ENCODE measurements at regions not wholly inside any gene's neighbourhood (a gene's known extent, or its start where the extent isn't known, plus 50 kb on each side); places are given as distances from the start of the nearest gene placed in this dataset.

- ChIA-PET CTCF (no interaction called here), POLR2A (no interaction called here)
- DNase-seq (ENCODE audit: low read depth, low spot score), result no peak
- H3K27me3 ChIP-seq (ENCODE audit: control insufficient read depth, insufficient read depth, low read length), result no peaks in the 10 kb centered on the region
- TF ChIP-seq CTCF (IDR thresholded peaks at IDR 0.05; ENCODE audit: low read depth, low read length), result no peak
- H3K27ac ChIP-seq (ENCODE audit: low read depth, low read length), result no peak overlapping the region
- no peaks in the 10 kb centered on the region for H3K9me3 ChIP-seq (ENCODE audit: control insufficient read depth, insufficient read depth, low read length)
- no peak overlapping the region for H3K4me3 ChIP-seq (ENCODE audit: low read depth, low read length)
These were observed 591.6 kb upstream of the KCND2 start for GRCh38 chr7:119681336-119681735.

GRCh38 chr7:119684763-119685162 lies 588.2 kb upstream of the KCND2 start:
- H3K27ac ChIP-seq (ENCODE audit: low read depth, low read length), result no peak overlapping the region
- H3K9me3 ChIP-seq (ENCODE audit: control insufficient read depth, insufficient read depth, low read length), result no peaks in the 10 kb centered on the region
- no peak for TF ChIP-seq CTCF (IDR thresholded peaks at IDR 0.05; ENCODE audit: low read depth, low read length)
- CTCF ChIA-PET, result no interaction called here
- DNase-seq (ENCODE audit: low read depth, low spot score), result no peak
- no peaks in the 10 kb centered on the region for H3K27me3 ChIP-seq (ENCODE audit: control insufficient read depth, insufficient read depth, low read length)
- POLR2A ChIA-PET, result no interaction called here
- H3K4me3 ChIP-seq (ENCODE audit: low read depth, low read length), result no peak overlapping the region

GRCh38 chr7:119685906-119686305 lies 587.1 kb upstream of the KCND2 start:
- no peak for TF ChIP-seq CTCF (IDR thresholded peaks at IDR 0.05; ENCODE audit: low read depth, low read length)
- Histone ChIP-seq H3K27me3 (ENCODE audit: control insufficient read depth, insufficient read depth, low read length) (no peaks in the 10 kb centered on the region), H3K27ac (ENCODE audit: low read depth, low read length) (no peak overlapping the region), H3K4me3 (ENCODE audit: low read depth, low read length) (no peak overlapping the region), H3K9me3 (ENCODE audit: control insufficient read depth, insufficient read depth, low read length) (no peaks in the 10 kb centered on the region)
- ChIA-PET CTCF (no interaction called here), POLR2A (no interaction called here)
- no peak for DNase-seq (ENCODE audit: low read depth, low spot score)

DNA sequence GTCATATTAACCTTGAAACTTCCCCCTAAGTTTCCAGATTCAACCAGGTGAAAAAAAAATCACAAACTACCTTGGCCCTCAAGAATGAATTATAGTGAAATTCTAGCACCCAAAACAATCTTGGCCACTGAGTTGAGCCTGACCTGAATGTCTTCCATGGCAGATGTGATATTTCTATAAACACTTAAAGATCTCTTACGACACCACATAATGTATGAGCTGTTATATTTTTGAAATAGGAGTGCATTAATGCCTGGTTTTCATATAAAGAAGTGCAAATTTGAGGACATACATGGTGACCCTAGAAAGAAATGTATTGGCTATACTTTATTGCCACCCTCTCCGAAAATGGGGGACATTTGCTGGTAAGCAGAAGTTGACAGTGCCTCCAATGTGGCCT lies 584.1 kb upstream of the KCND2 start:
- no peak overlapping the region for H3K4me3 ChIP-seq (ENCODE audit: low read depth, low read length)
- POLR2A ChIA-PET, result no interaction called here
- no peak for DNase-seq (ENCODE audit: low read depth, low spot score)
- no peak overlapping the region for H3K27ac ChIP-seq (ENCODE audit: low read depth, low read length)
- H3K9me3 ChIP-seq (ENCODE audit: control insufficient read depth, insufficient read depth, low read length), result no peaks in the 10 kb centered on the region
- no peaks in the 10 kb centered on the region for H3K27me3 ChIP-seq (ENCODE audit: control insufficient read depth, insufficient read depth, low read length)
- TF ChIP-seq CTCF (IDR thresholded peaks at IDR 0.05; ENCODE audit: low read depth, low read length), result no peak
- CTCF ChIA-PET, result no interaction called here

DNA sequence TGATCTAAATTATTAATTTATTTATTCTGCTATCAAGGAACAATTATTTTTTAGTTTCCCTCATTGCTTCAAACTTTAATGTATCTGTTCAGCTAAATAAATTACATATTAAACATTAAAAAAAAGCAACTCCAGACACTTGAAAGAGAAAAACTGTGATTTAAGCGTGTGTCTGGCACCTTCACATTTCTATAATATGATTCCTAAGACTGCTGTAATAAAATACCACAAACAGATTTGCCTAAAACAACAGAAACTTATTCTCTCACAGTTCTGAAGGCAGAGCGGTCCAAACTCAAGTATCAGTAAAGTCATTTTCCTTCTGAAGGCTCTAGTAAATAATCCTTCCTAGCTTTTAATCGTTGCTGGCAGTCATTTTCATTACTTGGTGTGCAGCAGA lies 580.4 kb upstream of the KCND2 start:
- ChIA-PET POLR2A (no interaction called here), CTCF (interaction anchor here (0.6 kb wide), 1 partner anchor 449 kb away, joined by 4 read pairs; no protein-coding TSS in a partner anchor)
- Histone ChIP-seq H3K4me3 (ENCODE audit: low read depth, low read length) (no peak overlapping the region), H3K27me3 (ENCODE audit: control insufficient read depth, insufficient read depth, low read length) (no peaks in the 10 kb centered on the region), H3K9me3 (ENCODE audit: control insufficient read depth, insufficient read depth, low read length) (no peaks in the 10 kb centered on the region), H3K27ac (ENCODE audit: low read depth, low read length) (no peak overlapping the region)
- TF ChIP-seq CTCF (IDR thresholded peaks at IDR 0.05; ENCODE audit: low read depth, low read length), result no peak
- no peak for DNase-seq (ENCODE audit: low read depth, low spot score)

All from AG04450 (cell line).